ACC112 (cell line): ENCODE measurements at regions not wholly inside any gene's neighbourhood (a gene's known extent, or its start where the extent isn't known, plus 50 kb on each side); places are given as distances from the start of the nearest gene placed in this dataset.

ENCODE experiments used
- H2AFZ ChIP-seq: fragments of 200-600 bp; sonication (generic); one replicate; pipeline ENCODE4 v1.6.0; 2017; ENCODE audit warnings: antibody characterized with exemption, low read length; ENCODE audit not compliant: unreplicated experiment
- H3K27ac ChIP-seq: fragments of 200-600 bp; sonication (generic); 2 replicates; pipeline ENCODE4 v1.5.1; 2014; ENCODE audit warnings: low read depth, mild to moderate bottlenecking, antibody characterized with exemption, low read length, moderate library complexity
- H3K27me3 ChIP-seq: fragments of 200-600 bp; sonication (generic); 2 replicates; pipeline ENCODE4 v1.6.1; 2014; ENCODE audit warnings: mild to moderate bottlenecking, antibody characterized with exemption, low read length, moderate library complexity, mixed read lengths; ENCODE audit not compliant: insufficient read depth
- H3K36me3 ChIP-seq: fragments of 200-600 bp; sonication (generic); 2 replicates; pipeline ENCODE4 v1.6.1; 2016; ENCODE audit warnings: mild to moderate bottlenecking, antibody characterized with exemption, low read length, moderate library complexity, mixed read lengths; ENCODE audit not compliant: insufficient read depth
- H3K4me1 ChIP-seq: fragments of 200-600 bp; sonication (generic); one replicate; pipeline ENCODE4 v1.6.1; 2016; ENCODE audit warnings: low read length, mixed read lengths; ENCODE audit not compliant: insufficient read depth, unreplicated experiment, control insufficient read depth
- H3K4me3 ChIP-seq: fragments of 200-600 bp; sonication (generic); 2 replicates; pipeline ENCODE4 v1.5.1; 2014; ENCODE audit warnings: mild to moderate bottlenecking, low read depth, low read length
- H3K79me2 ChIP-seq: fragments of 200-600 bp; sonication (generic); one replicate; pipeline ENCODE4 v1.6.0; 2016; ENCODE audit warnings: low read length; ENCODE audit not compliant: control insufficient read depth, unreplicated experiment, insufficient read depth

GRCh38 chr12:126496201-126496600 is 1431.0 kb downstream of the AACS start:
- no peaks in the 10 kb centered on the region for H3K36me3 ChIP-seq
- H3K4me1 ChIP-seq, result peaks cover 15% of the 10 kb centered on the region
- H2AFZ ChIP-seq, result no peak overlapping the region
- no peak overlapping the region for H3K4me3 ChIP-seq
- H3K79me2 ChIP-seq, result no peaks in the 10 kb centered on the region
- no peak overlapping the region for H3K27ac ChIP-seq
- no peaks in the 10 kb centered on the region for H3K27me3 ChIP-seq

- H3K27ac ChIP-seq, result no peak overlapping the region
- H2AFZ ChIP-seq, result no peak overlapping the region
- H3K36me3 ChIP-seq, result no peaks in the 10 kb centered on the region
- no peaks in the 10 kb centered on the region for H3K79me2 ChIP-seq
- no peaks in the 10 kb centered on the region for H3K4me1 ChIP-seq
- H3K27me3 ChIP-seq, result no peaks in the 10 kb centered on the region
- no peak overlapping the region for H3K4me3 ChIP-seq
Measured at GRCh38 chr12:126506426-126507182, 1441.4 kb downstream of the AACS start.

- H3K27ac ChIP-seq, result no peak overlapping the region
- H3K4me1 ChIP-seq, result no peaks in the 10 kb centered on the region
- no peaks in the 10 kb centered on the region for H3K27me3 ChIP-seq
- no peak overlapping the region for H2AFZ ChIP-seq
- no peaks in the 10 kb centered on the region for H3K79me2 ChIP-seq
- H3K4me3 ChIP-seq, result no peak overlapping the region
- no peaks in the 10 kb centered on the region for H3K36me3 ChIP-seq
Measured at GRCh38 chr12:126507231-126507630, 1442.0 kb downstream of the AACS start.

GRCh38 chr12:126509572-126509971 is 1444.3 kb downstream of the AACS start:
- Histone ChIP-seq H3K79me2 (no peaks in the 10 kb centered on the region), H3K4me1 (no peaks in the 10 kb centered on the region), H3K27me3 (no peaks in the 10 kb centered on the region), H3K27ac (no peak overlapping the region), H3K4me3 (no peak overlapping the region), H2AFZ (no peak overlapping the region), H3K36me3 (no peaks in the 10 kb centered on the region)

GRCh38 chr12:126510630-126511029 is 1445.4 kb downstream of the AACS start:
- Histone ChIP-seq H2AFZ (no peak overlapping the region), H3K27ac (no peak overlapping the region), H3K4me1 (no peaks in the 10 kb centered on the region), H3K27me3 (no peaks in the 10 kb centered on the region), H3K36me3 (no peaks in the 10 kb centered on the region), H3K4me3 (no peak overlapping the region), H3K79me2 (no peaks in the 10 kb centered on the region)

GRCh38 chr12:126512916-126513913 is 1448.0 kb downstream of the AACS start:
- H3K4me1 ChIP-seq, result no peaks in the 10 kb centered on the region
- H2AFZ ChIP-seq, result no peak overlapping the region
- no peaks in the 10 kb centered on the region for H3K36me3 ChIP-seq
- no peaks in the 10 kb centered on the region for H3K79me2 ChIP-seq
- H3K27me3 ChIP-seq, result no peaks in the 10 kb centered on the region
- no peak overlapping the region for H3K27ac ChIP-seq
- H3K4me3 ChIP-seq, result no peak overlapping the region

GRCh38 chr12:126518596-126519200 is 1453.5 kb downstream of the AACS start:
- Histone ChIP-seq H2AFZ (no peak overlapping the region), H3K79me2 (no peaks in the 10 kb centered on the region), H3K4me3 (no peak overlapping the region), H3K4me1 (no peaks in the 10 kb centered on the region), H3K27ac (no peak overlapping the region), H3K36me3 (no peaks in the 10 kb centered on the region), H3K27me3 (no peaks in the 10 kb centered on the region)

- peak overlapping the region; percentile 8 for H2AFZ ChIP-seq
Measured at GRCh38 chr12:126519833-126520232, 1454.6 kb downstream of the AACS start.

GRCh38 chr12:126523891-126524290 is 1458.7 kb downstream of the AACS start:
- H3K27ac ChIP-seq, result no peak overlapping the region
- no peaks in the 10 kb centered on the region for H3K4me1 ChIP-seq
- H3K27me3 ChIP-seq, result no peaks in the 10 kb centered on the region
- no peaks in the 10 kb centered on the region for H3K36me3 ChIP-seq
- H2AFZ ChIP-seq, result peak overlapping the region; percentile 68
- no peak overlapping the region for H3K4me3 ChIP-seq
- no peaks in the 10 kb centered on the region for H3K79me2 ChIP-seq

More at GRCh38 chr12:126519833-126520232, 1454.6 kb downstream of the AACS start:
- Histone ChIP-seq H3K4me3 (no peak overlapping the region), H3K27ac (no peak overlapping the region), H3K4me1 (no peaks in the 10 kb centered on the region), H3K27me3 (no peaks in the 10 kb centered on the region), H3K79me2 (no peaks in the 10 kb centered on the region), H3K36me3 (no peaks in the 10 kb centered on the region)

GRCh38 chr12:126534495-126534894 is 1469.3 kb downstream of the AACS start:
- H3K4me1 ChIP-seq, result no peaks in the 10 kb centered on the region
- no peaks in the 10 kb centered on the region for H3K27me3 ChIP-seq
- H2AFZ ChIP-seq, result no peak overlapping the region
- H3K27ac ChIP-seq, result no peak overlapping the region
- H3K36me3 ChIP-seq, result no peaks in the 10 kb centered on the region
- H3K79me2 ChIP-seq, result no peaks in the 10 kb centered on the region
- no peak overlapping the region for H3K4me3 ChIP-seq
